Activated T-helper 1 cell treated with anti-CD3 and anti-CD28 coated beads, Interleukin-12 subunit alpha, Interleukin-12 subunit beta, Interleukin-2, Interleukin-4 antibody, amounts not matched to agents 30 ng/mL and 10 ng/mL and 1 ng/mL, durations not matched to agents 14 hours and 24 hours and 36 hours (primary cell): ENCODE measurements at regions not wholly inside any gene's neighbourhood (a gene's known extent, or its start where the extent isn't known, plus 50 kb on each side); places are given as distances from the start of the nearest gene placed in this dataset.

ENCODE experiments used
- DNase-seq: peaks from one replicate; pipeline ENCODE4 v3.0.0; 2021; ENCODE audit warnings: low spot score
- H3K27ac Mint-ChIP-seq: one replicate; pipeline ENCODE4 v1.8.0; 2021; ENCODE audit warnings: mild to moderate bottlenecking, mixed read lengths
- H3K27me3 Mint-ChIP-seq: one replicate; pipeline ENCODE4 v1.8.0; 2022; ENCODE audit warnings: mild to moderate bottlenecking, moderate library complexity, mixed read lengths; ENCODE audit not compliant: insufficient read depth
- H3K36me3 Mint-ChIP-seq: one replicate; pipeline ENCODE4 v1.8.0; 2021; ENCODE audit warnings: low read depth, mixed read lengths
- H3K4me1 Mint-ChIP-seq: one replicate; pipeline ENCODE4 v1.8.0; 2021; ENCODE audit warnings: low read depth, mixed read lengths
- H3K4me3 Mint-ChIP-seq: one replicate; pipeline ENCODE4 v1.8.0; 2021; ENCODE audit warnings: mild to moderate bottlenecking, moderate library complexity, mixed read lengths
- H3K9me3 Mint-ChIP-seq: one replicate; pipeline ENCODE4 v1.8.0; 2021; ENCODE audit warnings: mixed read lengths
- intact Hi-C: fragments of 100-400 bp; cut with micrococcal nuclease; formaldehyde crosslinking; loops from one replicate; pipeline ENCODE4 v1.15.1; 2024

GRCh38 chr3:44045476-44046275 lies 196.0 kb upstream of the TOPAZ1 start:
- H3K36me3 Mint-ChIP-seq, result no peaks in the 10 kb centered on the region
- intact Hi-C loops, result no loop called here
- DNase-seq, result no peak
- H3K9me3 Mint-ChIP-seq, result no peaks in the 10 kb centered on the region
- no peak overlapping the region for H3K27ac Mint-ChIP-seq
- peaks cover 10% of the 10 kb centered on the region for H3K4me1 Mint-ChIP-seq
- H3K4me3 Mint-ChIP-seq, result no peak overlapping the region
- peaks cover 10% of the 10 kb centered on the region for H3K27me3 Mint-ChIP-seq

- H3K9me3 Mint-ChIP-seq, result no peaks in the 10 kb centered on the region
- intact Hi-C loops, result no loop called here
- no peak for DNase-seq
- H3K27me3 Mint-ChIP-seq, result peaks cover 6% of the 10 kb centered on the region
- H3K36me3 Mint-ChIP-seq, result no peaks in the 10 kb centered on the region
- H3K4me3 Mint-ChIP-seq, result no peak overlapping the region
- peaks cover 10% of the 10 kb centered on the region for H3K4me1 Mint-ChIP-seq
- no peak overlapping the region for H3K27ac Mint-ChIP-seq
Measured at GRCh38 chr3:44047796-44048195, 193.9 kb upstream of the TOPAZ1 start.

DNA sequence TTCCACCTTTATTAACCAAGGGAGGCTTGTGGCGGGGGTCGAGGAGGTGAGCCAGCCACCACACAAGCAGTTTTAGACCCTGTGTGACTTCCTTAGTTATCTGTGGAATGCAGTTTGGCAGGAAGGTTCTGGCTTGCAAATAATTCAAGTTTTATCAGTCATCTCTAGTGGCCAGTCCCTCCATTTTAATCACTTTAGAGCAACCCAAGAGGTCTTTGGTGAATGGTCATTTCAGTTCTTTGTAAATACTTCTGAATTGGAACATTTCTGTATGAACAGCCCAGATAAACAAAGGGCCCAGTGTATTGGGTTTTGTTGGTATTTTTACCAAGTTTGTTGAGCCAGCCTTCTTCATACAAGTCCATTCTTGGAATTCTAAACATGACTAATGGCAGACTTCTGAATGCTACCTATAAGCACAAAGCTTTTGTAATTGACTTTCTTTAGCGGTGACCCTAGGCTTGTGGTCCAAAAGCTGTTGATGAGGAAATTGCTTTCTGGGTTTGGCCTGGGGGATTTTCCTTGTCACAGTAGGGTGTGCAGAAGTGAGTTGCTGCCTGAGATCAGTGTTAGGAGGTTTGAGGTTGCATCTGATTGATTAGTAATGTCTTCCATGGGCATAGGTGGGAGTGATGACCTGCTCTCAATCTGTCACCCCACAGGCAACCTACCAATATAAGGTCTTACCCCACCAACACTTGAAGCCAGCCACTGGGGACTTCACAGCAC lies 193.3 kb upstream of the TOPAZ1 start:
- Mint-ChIP-seq H3K9me3 (no peaks in the 10 kb centered on the region), H3K4me3 (no peak overlapping the region), H3K27ac (no peak overlapping the region), H3K27me3 (peaks cover 6% of the 10 kb centered on the region), H3K4me1 (peaks cover 10% of the 10 kb centered on the region), H3K36me3 (no peaks in the 10 kb centered on the region)
- DNase-seq, result no peak
- intact Hi-C loops, result no loop called here

DNA sequence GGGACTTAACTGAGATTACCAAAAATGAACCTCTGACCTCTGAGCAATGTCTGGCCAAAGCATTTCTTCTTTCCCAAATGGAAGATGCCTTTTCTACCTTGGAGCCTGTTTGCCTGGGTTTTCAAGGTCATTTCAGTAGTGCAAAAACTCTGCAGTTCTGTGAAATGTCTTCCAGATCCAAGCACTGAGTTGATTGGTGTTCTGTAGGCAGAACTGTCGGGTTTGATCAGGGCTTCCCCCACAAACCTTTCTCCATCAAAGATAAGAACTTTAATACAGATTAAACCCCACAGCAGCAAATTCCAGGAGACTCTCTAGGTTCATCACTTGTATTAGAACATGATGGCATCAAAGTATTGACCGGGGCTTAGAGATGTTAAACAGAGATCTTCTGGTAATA lies 192.7 kb upstream of the TOPAZ1 start:
- intact Hi-C loops, result no loop called here
- peaks cover 3% of the 10 kb centered on the region for H3K27me3 Mint-ChIP-seq
- H3K27ac Mint-ChIP-seq, result no peak overlapping the region
- no peak for DNase-seq
- H3K4me3 Mint-ChIP-seq, result no peak overlapping the region
- H3K9me3 Mint-ChIP-seq, result no peaks in the 10 kb centered on the region
- H3K4me1 Mint-ChIP-seq, result peaks cover 10% of the 10 kb centered on the region
- H3K36me3 Mint-ChIP-seq, result no peaks in the 10 kb centered on the region

DNA sequence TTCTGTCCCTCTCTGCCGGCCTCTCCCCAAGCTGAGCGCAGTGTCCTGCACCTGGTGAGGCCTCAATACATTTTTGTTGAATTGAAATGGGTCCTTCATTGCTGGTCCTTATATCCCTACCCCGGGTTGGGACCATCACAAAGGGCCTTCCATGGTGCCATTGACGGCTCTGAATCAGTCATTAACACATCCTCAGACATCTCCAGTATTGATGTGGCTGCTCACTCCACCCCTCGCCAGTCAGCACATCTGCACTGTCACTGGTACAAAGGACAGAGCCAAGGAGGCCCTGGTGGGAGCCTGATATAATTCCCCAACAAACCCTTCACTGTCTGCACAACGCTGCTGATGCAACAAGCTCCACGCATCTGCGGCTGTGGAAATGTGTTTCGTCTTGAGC lies 191.6 kb upstream of the TOPAZ1 start:
- Mint-ChIP-seq H3K4me3 (no peak overlapping the region), H3K27me3 (peaks cover 3% of the 10 kb centered on the region), H3K27ac (no peak overlapping the region), H3K36me3 (no peaks in the 10 kb centered on the region), H3K4me1 (peaks cover 10% of the 10 kb centered on the region), H3K9me3 (no peaks in the 10 kb centered on the region)
- DNase-seq, result no peak
- intact Hi-C loops, result no loop called here

GRCh38 chr3:44050867-44051266 lies 190.8 kb upstream of the TOPAZ1 start:
- no peak overlapping the region for H3K4me3 Mint-ChIP-seq
- no peak overlapping the region for H3K27ac Mint-ChIP-seq
- H3K36me3 Mint-ChIP-seq, result no peaks in the 10 kb centered on the region
- intact Hi-C loops, result no loop called here
- peaks cover 3% of the 10 kb centered on the region for H3K27me3 Mint-ChIP-seq
- no peaks in the 10 kb centered on the region for H3K9me3 Mint-ChIP-seq
- no peak for DNase-seq
- H3K4me1 Mint-ChIP-seq, result peaks cover 5% of the 10 kb centered on the region

- Mint-ChIP-seq H3K4me1 (peaks cover 5% of the 10 kb centered on the region), H3K9me3 (no peaks in the 10 kb centered on the region), H3K4me3 (no peak overlapping the region), H3K27me3 (peaks cover 5% of the 10 kb centered on the region), H3K36me3 (no peaks in the 10 kb centered on the region), H3K27ac (no peak overlapping the region)
- intact Hi-C loops, result no loop called here
- no peak for DNase-seq
Measured at GRCh38 chr3:44055951-44056350, 185.7 kb upstream of the TOPAZ1 start.

DNA sequence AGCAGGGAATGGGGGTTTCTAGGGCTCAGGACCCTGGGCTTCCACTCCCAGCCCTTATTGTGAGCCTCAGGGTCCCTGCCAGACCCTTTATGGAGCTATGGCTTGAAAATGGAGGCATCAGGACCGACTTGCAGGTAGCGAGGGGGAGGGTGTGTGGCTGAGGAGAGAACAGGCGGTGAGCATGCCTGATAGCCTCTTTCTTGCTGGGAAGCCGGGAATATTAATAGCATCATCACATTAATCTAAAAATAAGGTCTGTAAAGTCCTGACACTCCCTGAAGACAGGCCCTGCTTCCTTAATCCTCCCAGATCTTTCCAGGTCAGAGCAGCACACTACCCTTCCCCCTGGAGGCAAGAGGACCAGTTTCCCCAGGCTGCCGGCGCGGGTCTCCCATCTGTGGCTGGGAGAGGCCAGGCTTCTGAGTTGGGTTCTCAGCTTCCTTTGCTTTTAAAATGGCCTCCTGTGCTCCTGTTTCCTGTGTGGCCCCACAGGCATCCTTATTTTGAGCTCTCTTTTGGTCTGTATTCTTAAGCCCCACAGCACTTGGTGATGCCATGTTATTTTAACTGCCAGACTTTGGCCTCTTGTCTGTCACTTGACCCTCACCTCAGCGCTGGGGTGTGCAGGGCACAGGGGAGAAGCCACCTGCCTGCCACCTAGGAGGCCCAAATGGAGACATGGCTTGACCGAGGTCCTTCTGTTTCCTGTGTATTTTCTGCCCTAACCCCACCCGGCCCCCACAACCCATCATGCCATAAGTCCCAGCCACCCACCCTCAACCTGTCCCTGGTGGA lies 185.0 kb upstream of the TOPAZ1 start:
- Mint-ChIP-seq H3K27me3 (peaks cover 5% of the 10 kb centered on the region), H3K36me3 (no peaks in the 10 kb centered on the region), H3K4me1 (peaks cover 5% of the 10 kb centered on the region), H3K4me3 (no peak overlapping the region), H3K27ac (no peak overlapping the region), H3K9me3 (no peaks in the 10 kb centered on the region)
- DNase-seq, result no peak
- intact Hi-C loops, result no loop called here

DNA sequence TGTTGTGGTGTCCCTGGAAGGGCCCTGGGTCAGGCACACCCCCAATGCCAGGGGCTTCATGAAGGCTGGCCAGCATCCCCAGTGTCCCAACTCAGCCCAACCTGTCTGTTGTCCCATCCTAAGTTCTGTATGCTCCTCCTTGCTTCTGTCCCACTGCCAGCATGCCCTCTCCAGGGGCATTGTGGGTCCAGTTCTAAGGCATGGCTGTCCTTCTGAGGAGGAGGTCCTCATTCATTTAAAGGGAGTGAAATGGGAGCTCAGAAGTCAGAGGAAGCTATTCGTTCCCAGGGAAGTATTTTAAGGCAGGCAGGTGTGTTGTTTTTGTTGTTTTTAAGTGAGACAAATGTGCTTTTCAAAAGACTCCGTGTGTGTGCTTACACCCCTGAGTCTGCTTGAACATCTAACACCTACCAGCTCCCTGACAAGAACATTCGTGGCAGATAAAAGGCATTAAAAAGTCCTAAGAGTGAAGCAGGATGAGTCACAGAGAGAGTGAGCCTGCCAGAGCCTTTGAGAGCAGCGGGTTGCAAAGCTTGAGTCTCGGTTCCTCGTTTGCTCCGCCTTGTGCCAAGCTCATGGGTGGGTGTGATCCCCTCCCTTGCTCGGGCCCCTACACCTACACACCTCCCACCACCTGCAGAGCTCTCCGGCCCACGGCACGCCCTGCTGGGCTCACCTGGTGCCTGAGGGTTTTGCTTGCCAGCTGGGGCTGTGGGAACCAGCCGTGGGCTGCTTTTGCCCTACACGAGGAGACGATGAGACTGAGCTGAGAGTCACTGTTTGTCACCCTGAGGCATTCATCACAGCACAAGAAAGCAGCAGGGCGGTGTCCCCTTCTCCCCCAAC lies 183.4 kb upstream of the TOPAZ1 start:
- H3K9me3 Mint-ChIP-seq, result no peaks in the 10 kb centered on the region
- H3K4me1 Mint-ChIP-seq, result peaks cover 5% of the 10 kb centered on the region
- H3K36me3 Mint-ChIP-seq, result no peaks in the 10 kb centered on the region
- H3K4me3 Mint-ChIP-seq, result no peak overlapping the region
- no peak overlapping the region for H3K27ac Mint-ChIP-seq
- intact Hi-C loops, result loop anchor here (2.0 kb wide), 1 partner anchor 63 kb away; no protein-coding TSS in a partner anchor
- peaks cover 5% of the 10 kb centered on the region for H3K27me3 Mint-ChIP-seq
- no peak for DNase-seq

- H3K9me3 Mint-ChIP-seq, result no peaks in the 10 kb centered on the region
- peaks cover 5% of the 10 kb centered on the region for H3K4me1 Mint-ChIP-seq
- intact Hi-C loops, result loop anchor here (2.0 kb wide), 1 partner anchor 64 kb away; no protein-coding TSS in a partner anchor
- no peak overlapping the region for H3K27ac Mint-ChIP-seq
- H3K36me3 Mint-ChIP-seq, result no peaks in the 10 kb centered on the region
- no peak for DNase-seq
- no peak overlapping the region for H3K4me3 Mint-ChIP-seq
- peaks cover 5% of the 10 kb centered on the region for H3K27me3 Mint-ChIP-seq
Measured at GRCh38 chr3:44058868-44059203, 182.8 kb upstream of the TOPAZ1 start.

- H3K27me3 Mint-ChIP-seq, result peaks cover 5% of the 10 kb centered on the region
Measured at GRCh38 chr3:44060164-44060563, 181.5 kb upstream of the TOPAZ1 start.

GRCh38 chr3:44061268-44061667 lies 180.4 kb upstream of the TOPAZ1 start:
- H3K9me3 Mint-ChIP-seq, result no peaks in the 10 kb centered on the region
- no peak for DNase-seq
- no peak overlapping the region for H3K27ac Mint-ChIP-seq
- no peaks in the 10 kb centered on the region for H3K36me3 Mint-ChIP-seq
- peaks cover 8% of the 10 kb centered on the region for H3K27me3 Mint-ChIP-seq
- intact Hi-C loops, result no loop called here
- H3K4me3 Mint-ChIP-seq, result no peak overlapping the region
- peaks cover 5% of the 10 kb centered on the region for H3K4me1 Mint-ChIP-seq

More at GRCh38 chr3:44060164-44060563, 181.5 kb upstream of the TOPAZ1 start:
- no peak for DNase-seq
- no peak overlapping the region for H3K27ac Mint-ChIP-seq
- no peaks in the 10 kb centered on the region for H3K36me3 Mint-ChIP-seq
- no peaks in the 10 kb centered on the region for H3K9me3 Mint-ChIP-seq
- peaks cover 5% of the 10 kb centered on the region for H3K4me1 Mint-ChIP-seq
- H3K4me3 Mint-ChIP-seq, result no peak overlapping the region
- intact Hi-C loops, result no loop called here
